Tibial nerve (tissue), 4 donors: ENCODE measurements at regions not wholly inside any gene's neighbourhood (a gene's known extent, or its start where the extent isn't known, plus 50 kb on each side); places are given as distances from the start of the nearest gene placed in this dataset.
"Not testable (repeated sequence)": the region's sequence is repeated elsewhere in the genome, so short reads cannot be mapped to it uniquely, and the experiment has no call there.

Source experiments
- DNase-seq, 2 donors: peaks; one replicate each; pipeline ENCODE4 v3.0.0-alpha.2; 2019; ENCODE audit warnings: low spot score in 2 of 2
- H3K27ac ChIP-seq, 4 donors: fragments of 200-600 bp; sonication (generic) in 3 of 4; one replicate each; pipeline ENCODE4 v1.5.1; 2017 to 2019; ENCODE audit warnings: mild to moderate bottlenecking in 1 of 4
- H3K27me3 ChIP-seq, 2 donors: fragments of 200-600 bp; sonication (generic) in 1 of 2; one replicate each; pipeline versions ENCODE4 v1.5.1 to v1.6.0; 2017 to 2019
- H3K36me3 ChIP-seq, 3 donors: fragments of 200-600 bp; sonication (generic); one replicate each; pipeline ENCODE4 v1.5.1; 2018 to 2019
- H3K4me1 ChIP-seq, 4 donors: fragments of 200-600 bp; sonication (generic) in 3 of 4; one replicate each; pipeline ENCODE4 v1.5.1; 2017 to 2019
- H3K4me3 ChIP-seq, 4 donors: fragments of 200-600 bp; sonication (generic) in 3 of 4; one replicate each; pipeline ENCODE4 v1.5.1; 2017 to 2019; ENCODE audit warnings: mild to moderate bottlenecking in 1 of 4, moderate library complexity in 1 of 4
- H3K9me3 ChIP-seq, 4 donors: fragments of 200-600 bp; sonication (generic) in 3 of 4; one replicate each; pipeline ENCODE4 v1.5.1; 2017 to 2019
- EP300 ChIP-seq, 2 donors: sonication (generic); formaldehyde crosslinking; IDR thresholded peaks; one replicate each; pipeline ENCODE4 v1.6.1; 2017; ENCODE audit warnings: antibody characterized with exemption in 2 of 2, mild to moderate bottlenecking in 1 of 2
- POLR2A ChIP-seq, 2 donors: fragments of 450-650 bp; IDR thresholded peaks; one replicate each; pipeline ENCODE4 v1.6.1; 2017; ENCODE audit warnings: antibody characterized with exemption in 2 of 2, mild to moderate bottlenecking in 2 of 2, moderate library complexity in 2 of 2
- WGBS, 2 donors: methylation state at CpG; one replicate each; pipeline ENCODE4 v1.1.5; 2018; 5-methylcytosine and 5-hydroxymethylcytosine counted together
- TF ChIP-seq, protein P1 (sequence below), 5 experiments: fragments of 200-600 bp in 3 of 5; fragments of 450-650 bp in 2 of 5; sonication (generic) in 3 of 5; IDR thresholded peaks; one replicate each; pipeline ENCODE4 v1.5.1; 2016 to 2019; ENCODE audit warnings: antibody characterized with exemption in 5 of 5, mild to moderate bottlenecking in 3 of 5, moderate library complexity in 2 of 5

DNA sequence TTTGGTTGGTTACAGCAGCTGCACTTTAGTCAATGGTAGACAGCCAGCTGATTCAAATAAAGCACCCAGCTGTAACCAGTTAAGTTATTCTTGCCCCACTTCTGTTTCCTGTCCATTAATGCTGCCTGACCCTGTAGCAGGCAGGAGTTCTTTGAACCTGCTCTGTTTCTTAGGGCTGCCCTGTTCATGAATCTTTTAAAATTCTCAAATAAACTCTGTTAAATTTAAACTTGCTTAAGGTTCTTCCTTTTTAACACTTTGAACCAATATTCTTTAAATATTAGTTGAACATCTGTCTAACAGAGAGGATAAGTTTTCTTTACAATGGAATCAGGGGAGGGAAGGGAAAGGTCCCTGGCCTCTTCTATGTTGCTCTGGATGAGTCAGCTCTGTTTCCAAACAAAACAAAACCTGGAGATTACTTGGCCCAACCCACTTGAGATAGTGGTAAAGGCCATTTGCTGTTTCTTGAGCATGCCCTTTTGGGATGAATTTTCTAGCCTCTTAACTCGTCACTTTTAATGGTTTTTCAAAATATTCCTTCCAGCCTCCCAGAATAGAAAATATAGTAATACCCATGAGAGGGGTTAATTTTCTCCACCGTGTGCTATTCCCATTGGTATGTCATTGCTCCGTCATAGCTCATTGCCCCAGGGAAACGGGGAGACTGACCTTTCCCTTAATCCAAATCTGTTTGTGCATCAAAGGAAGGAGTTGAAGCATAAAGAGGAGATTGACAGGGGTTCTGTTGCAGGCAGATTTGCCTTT lies 112.1 kb upstream of the FHL2 start:
- Histone ChIP-seq H3K9me3 (no peaks in the 10 kb centered on the region), H3K27me3 (no peaks in the 10 kb centered on the region), H3K4me1 (no peaks in the 10 kb centered on the region), H3K27ac (no peak overlapping the region), H3K36me3 (no peaks in the 10 kb centered on the region), H3K4me3 (no peak overlapping the region)
- no peak for DNase-seq
- TF ChIP-seq POLR2A (IDR thresholded peaks at IDR 0.05) = no peak
- 42 to 46% methylated on average over 4 of the region's 4 CpGs for WGBS, 2 donors

DNA sequence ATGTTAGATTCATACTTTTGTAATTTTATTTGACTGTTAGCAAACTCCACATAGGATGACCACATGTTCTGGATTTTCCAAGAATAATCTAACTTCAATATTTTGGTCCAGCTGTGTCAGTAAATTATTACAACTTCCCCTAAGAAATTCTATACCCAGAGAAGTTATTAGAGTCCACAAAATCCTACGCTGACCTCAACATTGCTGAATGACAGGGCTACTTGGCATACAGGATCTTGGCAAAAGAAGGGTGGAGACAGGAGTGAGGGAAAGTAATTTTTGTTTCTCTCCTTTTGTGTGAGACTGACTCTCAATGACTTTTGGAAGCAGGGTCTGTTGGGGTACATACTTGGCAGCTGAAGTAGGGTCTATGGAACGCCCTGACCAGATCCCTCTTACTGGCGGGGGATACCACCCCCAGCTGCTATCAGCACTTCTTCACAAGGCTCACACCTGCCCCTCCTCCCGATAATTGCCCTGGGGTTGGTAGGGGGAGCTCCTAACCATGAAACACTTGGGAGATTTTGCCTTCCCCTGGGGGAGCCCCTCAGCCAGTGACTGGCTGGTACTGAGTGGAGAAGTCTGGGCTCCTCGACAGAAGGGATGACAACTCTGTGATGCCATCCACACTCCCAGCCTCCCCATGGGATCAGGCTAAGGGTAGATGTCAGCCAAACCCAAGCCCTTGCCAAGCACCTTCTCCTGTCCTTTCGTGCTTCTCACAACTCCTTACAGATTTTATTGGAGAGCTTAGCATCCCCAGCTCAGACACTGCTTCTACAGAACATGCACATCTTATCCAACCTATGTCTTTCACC lies 110.6 kb upstream of the FHL2 start:
- 66 to 77% methylated on average over 5 to 6 of the region's 6 CpGs for WGBS, 2 donors
- no peaks in the 10 kb centered on the region for H3K36me3 ChIP-seq
- no peaks in the 10 kb centered on the region for H3K9me3 ChIP-seq
- TF ChIP-seq, protein P1, sequence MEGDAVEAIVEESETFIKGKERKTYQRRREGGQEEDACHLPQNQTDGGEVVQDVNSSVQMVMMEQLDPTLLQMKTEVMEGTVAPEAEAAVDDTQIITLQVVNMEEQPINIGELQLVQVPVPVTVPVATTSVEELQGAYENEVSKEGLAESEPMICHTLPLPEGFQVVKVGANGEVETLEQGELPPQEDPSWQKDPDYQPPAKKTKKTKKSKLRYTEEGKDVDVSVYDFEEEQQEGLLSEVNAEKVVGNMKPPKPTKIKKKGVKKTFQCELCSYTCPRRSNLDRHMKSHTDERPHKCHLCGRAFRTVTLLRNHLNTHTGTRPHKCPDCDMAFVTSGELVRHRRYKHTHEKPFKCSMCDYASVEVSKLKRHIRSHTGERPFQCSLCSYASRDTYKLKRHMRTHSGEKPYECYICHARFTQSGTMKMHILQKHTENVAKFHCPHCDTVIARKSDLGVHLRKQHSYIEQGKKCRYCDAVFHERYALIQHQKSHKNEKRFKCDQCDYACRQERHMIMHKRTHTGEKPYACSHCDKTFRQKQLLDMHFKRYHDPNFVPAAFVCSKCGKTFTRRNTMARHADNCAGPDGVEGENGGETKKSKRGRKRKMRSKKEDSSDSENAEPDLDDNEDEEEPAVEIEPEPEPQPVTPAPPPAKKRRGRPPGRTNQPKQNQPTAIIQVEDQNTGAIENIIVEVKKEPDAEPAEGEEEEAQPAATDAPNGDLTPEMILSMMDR (IDR thresholded peaks at IDR 0.05) = no peak
- no peak for TF ChIP-seq POLR2A (IDR thresholded peaks at IDR 0.05)
- no peak for TF ChIP-seq EP300 (IDR thresholded peaks at IDR 0.05)
- H3K4me3 ChIP-seq = no peak overlapping the region
- H3K4me1 ChIP-seq = no peaks in the 10 kb centered on the region
- H3K27me3 ChIP-seq = no peaks in the 10 kb centered on the region
- no peak overlapping the region for H3K27ac ChIP-seq
- DNase-seq = no peak

DNA sequence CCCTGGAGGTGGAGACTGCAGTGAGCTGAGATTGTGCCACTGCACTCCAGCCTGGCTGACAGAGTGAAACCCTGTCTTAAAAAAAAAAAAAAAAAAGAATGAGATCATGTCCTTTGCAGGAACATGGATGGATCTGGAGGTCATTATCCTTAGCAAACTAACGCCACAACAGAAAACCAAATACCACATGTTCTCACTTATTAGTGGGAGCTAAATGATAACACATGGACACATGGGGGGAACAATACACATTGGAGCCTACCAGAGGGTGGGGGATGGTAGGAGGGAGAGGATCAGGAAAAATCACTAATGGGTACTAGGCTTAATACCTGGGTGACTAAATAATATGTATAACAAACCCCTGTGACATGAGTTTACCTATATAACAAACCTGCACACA lies 108.0 kb upstream of the FHL2 start:
- peak in 1 of 2 donors; percentile 17 for TF ChIP-seq EP300 (IDR thresholded peaks at IDR 0.05)
- H3K27me3 ChIP-seq, H3K36me3 ChIP-seq, DNase-seq, H3K9me3 ChIP-seq, H3K27ac ChIP-seq, H3K4me1 ChIP-seq, H3K4me3 ChIP-seq: not testable (repeated sequence)
- 52 to 65% methylated on average over 1 of the region's 1 CpG for WGBS, 2 donors

DNA sequence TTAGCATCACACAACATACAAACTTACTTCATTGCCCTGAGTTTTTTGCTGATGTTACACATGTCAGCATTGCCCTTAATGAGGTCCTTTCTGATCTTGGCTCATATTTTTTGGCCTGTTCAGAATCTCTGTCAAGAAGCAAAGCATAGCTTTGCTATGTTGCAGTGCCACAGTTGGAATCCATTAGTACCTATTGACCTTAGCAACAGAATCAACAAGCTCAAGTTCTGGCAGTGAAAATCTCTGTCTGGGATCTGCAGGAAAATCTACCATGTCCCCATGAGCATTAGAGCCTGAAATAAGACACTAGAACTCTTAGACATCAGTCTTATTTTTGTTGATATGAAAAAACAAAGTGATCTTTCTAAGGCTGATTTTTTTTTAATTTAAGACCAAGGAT lies 105.6 kb upstream of the FHL2 start:
- no peak for DNase-seq
- H3K27ac ChIP-seq = no peak overlapping the region
- TF ChIP-seq EP300 (IDR thresholded peaks at IDR 0.05) = peak in 1 of 2 donors; percentile 19
- TF ChIP-seq, protein P1 (IDR thresholded peaks at IDR 0.05) = no peak
- H3K4me3 ChIP-seq = no peak overlapping the region
- H3K4me1 ChIP-seq = no peaks in the 10 kb centered on the region
- H3K9me3 ChIP-seq = no peaks in the 10 kb centered on the region
- no peaks in the 10 kb centered on the region for H3K27me3 ChIP-seq
- H3K36me3 ChIP-seq = no peaks in the 10 kb centered on the region

DNA sequence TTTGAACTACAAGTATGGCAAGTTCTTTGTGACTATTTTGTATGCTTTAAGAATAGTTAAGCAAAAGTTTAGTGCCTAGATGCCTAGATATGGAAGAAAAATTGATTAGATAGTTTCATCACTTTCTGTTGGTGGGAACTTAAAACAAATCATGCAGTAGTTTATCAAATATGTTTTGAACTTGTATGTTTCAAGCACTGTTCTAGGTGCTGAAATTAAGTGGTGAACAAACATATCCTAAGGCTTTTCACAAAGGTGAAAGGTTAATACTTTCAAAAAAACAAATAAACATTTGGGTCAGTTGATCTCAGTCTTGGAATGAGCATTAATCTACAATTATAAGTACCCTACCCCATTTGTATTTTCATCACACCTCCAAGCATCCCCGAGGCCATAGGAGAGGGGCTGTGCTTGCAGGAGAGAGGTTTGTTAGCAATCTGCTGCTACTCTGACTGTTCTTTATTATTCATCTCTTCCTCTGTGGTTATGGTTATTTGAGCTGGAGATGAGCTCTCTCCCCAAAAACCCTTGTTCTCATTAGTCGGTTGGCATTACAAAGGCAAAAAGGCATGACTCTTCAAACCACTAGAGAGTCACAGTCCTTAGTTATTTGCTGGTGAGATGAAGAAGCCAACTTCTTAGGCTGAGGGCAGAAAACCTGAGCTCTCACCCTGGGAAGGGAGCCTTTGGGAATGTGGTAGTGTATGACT lies 103.9 kb upstream of the FHL2 start:
- Histone ChIP-seq H3K36me3 (no peaks in the 10 kb centered on the region), H3K9me3 (no peaks in the 10 kb centered on the region), H3K27me3 (no peaks in the 10 kb centered on the region), H3K4me3 (no peak overlapping the region), H3K27ac (no peak overlapping the region), H3K4me1 (peaks cover 0 to 5% (median 0%) of the 10 kb centered on the region in 4 donors)
- no peak for TF ChIP-seq POLR2A (IDR thresholded peaks at IDR 0.05)
- no peak for TF ChIP-seq EP300 (IDR thresholded peaks at IDR 0.05)
- TF ChIP-seq, protein P1 (IDR thresholded peaks at IDR 0.05) = no peak
- no peak for DNase-seq
- WGBS, 2 donors = 67 to 77% methylated on average over 2 of the region's 2 CpGs
